Daoy (cell line): ENCODE measurements at regions not wholly inside any gene's neighbourhood (a gene's known extent, or its start where the extent isn't known, plus 50 kb on each side); places are given as distances from the start of the nearest gene placed in this dataset.
"Not testable (repeated sequence)": the region's sequence is repeated elsewhere in the genome, so short reads cannot be mapped to it uniquely, and the experiment has no call there.

Experiments used
- DNase-seq: peaks from one replicate; pipeline ENCODE4 v3.0.0-alpha.2; 2015; ENCODE audit warnings: low read depth

DNA sequence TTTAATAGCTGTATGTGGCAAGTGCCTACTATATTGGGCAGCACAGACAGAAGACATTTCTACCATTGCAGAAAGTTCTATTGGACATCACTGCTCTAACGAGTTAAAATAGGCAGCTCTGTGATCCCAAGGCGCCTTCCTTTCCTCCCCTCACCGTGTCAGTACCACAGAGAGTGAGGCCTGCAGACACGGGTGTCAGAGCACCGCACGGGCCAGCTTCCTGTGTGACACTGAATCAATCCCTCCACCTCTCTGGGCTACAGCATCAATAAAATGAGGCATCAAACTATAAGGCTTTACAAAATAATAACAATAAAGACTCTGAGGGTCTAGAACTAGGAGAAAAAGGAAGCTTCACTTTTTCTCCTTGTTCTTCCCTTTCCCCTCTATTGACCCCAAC is 246.7 kb downstream of the FOXD2 start:
- DNase-seq, result no peak

DNA sequence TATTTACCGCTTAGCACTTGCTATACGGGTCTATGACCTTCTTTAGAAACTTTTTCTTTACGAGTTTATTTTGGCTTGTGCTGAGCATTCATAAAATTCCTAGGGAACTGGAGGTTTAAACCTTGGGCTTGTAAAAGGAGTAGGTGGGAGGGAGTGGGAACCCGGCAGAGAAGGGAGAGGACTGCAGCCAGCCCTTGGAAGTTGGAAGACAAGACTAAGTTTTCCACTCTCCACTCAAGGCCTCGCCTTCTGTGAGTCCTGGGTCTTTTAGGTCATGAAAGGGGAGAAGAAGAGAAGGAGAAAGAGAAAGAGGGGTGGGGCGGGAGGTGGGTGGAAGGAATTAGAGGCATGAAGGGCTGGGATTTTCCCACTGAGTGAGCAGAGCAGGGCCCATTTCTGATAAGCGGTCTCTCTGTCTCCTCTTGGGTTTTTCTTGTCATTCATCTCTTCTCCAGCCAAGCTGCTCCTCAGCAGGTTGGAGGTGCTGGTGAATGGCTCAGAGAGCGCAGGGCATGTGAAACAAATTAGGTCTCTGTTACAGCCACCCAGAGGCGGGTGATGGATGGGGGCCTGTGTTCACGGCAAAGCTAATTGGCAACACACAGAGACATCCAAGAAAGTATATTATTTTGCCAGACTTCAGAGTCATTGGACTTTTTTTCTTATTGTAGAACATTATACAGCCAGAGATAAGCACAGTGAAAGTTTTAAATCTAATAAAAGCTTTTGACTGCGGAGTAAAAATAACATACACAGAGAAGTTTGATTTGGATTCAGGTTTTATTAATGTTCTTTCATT is 247.3 kb downstream of the FOXD2 start:
- peak; percentile 41 for DNase-seq

DNA sequence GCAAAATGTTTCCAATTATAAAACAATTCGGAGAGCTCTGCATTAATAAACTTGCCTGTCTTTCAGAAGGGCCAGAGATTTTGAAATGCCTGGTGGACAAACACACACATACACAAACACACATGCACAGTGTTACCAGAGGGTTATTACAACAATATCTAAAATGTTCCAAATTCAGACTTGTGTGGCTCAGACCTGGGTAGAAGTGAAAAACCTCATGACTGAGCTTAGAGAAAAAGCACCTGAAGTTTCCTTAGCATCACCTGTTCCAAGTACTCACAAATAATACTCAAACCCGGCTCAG is 247.9 kb downstream of the FOXD2 start:
- no peak for DNase-seq

DNA sequence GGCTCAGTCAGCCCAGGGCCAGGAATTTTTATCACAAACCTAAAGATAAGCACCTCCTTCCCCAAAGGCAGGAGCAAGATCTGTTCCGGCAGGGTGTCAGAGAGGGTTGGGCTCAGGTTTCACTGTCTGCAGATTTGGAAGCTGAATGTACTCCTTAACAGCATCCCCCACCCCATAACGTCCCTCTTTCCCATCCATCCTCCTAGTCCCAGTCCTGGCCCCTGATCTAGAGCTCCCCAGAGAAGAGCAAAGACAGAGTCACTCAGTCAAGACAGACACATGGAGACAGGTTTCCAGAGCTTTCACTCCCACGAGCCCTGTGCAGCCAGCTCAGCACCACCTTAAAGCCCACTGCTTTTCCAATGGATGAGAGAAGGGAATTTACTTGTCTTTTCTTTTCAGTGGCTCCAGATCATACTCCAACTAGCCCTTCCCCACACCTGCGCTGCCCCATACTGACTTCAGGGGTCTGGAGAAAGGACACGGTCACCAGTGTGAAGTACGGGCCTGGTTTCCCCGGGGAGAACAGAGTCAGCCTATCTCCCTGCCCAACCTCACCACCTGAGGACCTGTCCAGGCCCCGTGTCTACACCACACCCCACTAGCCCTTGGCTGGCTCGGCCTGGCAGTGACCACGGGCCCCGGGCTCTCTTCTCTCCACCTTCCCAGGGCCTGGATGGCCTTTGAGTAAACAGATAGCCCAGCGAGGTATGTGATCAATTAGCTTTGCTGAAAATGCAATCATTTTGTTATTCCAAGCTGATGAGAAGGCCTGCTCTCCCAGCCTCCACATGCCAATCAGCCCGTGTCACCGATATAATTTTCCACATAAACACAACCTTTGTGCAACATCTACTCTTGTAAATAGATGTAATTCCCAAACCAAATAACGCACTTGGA is 249.1 kb downstream of the FOXD2 start:
- no peak for DNase-seq

DNA sequence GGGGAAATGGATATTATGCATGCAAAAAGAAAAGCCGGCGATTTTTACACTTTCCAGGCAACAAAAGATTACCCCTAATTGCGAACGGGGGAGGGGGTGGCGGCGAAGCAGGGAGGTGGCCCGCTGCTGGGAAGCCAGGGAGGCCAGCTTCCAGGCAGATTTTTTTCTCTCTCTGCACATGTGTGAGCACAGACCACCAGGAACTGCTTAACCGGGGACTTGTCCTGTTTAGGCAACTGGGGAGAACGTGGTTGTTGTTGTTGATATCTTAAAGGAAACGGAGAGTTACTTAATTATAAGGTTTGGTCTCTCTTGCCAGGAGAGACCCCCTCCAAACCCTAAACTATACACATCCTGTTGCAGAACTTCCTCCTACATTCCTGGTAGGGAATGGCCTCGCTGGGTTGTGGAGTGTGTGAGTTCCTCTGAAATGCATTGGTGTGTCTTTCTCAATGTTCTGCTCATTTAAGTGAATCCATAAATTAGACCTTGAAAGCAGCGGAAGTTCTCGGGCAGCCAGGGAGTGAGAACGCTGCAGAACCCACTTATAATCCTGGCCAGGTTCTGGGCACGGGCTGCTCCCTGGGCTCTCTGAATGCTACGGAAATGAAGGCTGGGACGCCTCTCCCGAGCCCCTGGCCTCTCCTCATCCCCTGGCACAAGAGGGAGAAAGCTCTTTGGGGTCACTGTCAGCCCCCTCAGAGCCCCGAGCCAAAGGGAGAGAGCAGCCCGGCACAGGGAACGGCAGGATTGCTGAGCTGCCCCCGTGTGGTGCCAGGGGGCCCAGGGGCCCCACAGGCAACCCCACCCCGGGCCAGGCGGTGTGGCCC is 250.0 kb downstream of the FOXD2 start:
- DNase-seq, result no peak

DNA sequence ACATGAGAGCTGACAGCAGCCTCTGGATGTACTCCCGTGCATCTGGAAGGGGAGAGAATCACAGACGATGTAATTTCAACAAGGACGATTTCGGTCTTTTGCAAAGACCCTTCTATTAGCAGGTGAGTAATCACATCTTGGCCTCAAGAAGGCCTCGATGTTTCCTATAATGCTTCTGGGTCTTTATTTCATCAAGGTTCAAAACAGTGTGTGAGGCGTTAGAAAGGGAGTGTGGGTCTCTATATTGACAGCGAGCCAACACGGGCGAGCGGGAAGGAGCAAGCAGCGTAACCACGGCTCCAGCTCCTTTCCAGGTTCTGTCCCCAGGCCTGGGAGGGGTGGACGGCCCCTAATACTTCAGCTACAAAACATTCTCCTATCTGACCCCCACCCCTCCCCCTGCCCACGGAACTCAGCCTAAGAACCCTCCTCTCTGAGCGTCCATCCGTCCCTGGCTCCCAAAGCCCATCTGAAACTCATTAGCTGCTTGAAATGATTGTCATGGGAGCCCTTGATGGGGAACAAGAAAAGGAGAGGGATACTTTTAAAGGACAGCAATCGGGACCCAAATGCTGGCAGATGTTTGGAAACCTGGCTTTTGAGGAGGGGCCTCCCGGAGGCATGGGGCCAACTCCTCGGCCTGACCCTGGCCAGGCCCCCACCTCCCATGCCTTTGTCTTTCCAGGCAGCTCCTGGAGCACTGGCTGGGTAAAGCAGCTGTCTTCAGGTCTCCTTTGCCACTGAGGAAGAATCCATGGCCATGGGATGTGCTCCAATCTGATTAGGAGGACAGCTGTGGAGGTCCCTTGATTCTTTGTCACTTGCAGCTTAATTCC is 250.8 kb downstream of the FOXD2 start:
- no peak for DNase-seq

DNA sequence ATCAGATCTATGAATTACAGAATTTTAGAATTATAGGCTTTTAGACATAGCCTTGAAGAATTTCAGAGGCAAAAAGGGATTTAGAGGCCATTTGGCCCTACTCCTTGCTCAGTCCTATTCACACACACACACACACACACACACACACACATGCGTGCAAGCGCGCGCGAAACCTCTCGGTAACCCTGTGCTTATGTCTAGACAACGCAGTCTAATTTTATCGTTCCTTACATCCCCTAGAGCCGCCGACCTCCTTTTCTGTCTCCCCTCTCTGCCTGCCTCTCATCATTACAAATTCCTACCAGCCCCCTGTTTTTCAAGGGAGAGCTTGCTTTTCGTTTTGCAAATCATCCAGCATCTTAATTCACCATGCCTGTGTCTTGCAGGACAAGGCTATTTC is 252.1 kb downstream of the FOXD2 start:
- no peak for DNase-seq

DNA sequence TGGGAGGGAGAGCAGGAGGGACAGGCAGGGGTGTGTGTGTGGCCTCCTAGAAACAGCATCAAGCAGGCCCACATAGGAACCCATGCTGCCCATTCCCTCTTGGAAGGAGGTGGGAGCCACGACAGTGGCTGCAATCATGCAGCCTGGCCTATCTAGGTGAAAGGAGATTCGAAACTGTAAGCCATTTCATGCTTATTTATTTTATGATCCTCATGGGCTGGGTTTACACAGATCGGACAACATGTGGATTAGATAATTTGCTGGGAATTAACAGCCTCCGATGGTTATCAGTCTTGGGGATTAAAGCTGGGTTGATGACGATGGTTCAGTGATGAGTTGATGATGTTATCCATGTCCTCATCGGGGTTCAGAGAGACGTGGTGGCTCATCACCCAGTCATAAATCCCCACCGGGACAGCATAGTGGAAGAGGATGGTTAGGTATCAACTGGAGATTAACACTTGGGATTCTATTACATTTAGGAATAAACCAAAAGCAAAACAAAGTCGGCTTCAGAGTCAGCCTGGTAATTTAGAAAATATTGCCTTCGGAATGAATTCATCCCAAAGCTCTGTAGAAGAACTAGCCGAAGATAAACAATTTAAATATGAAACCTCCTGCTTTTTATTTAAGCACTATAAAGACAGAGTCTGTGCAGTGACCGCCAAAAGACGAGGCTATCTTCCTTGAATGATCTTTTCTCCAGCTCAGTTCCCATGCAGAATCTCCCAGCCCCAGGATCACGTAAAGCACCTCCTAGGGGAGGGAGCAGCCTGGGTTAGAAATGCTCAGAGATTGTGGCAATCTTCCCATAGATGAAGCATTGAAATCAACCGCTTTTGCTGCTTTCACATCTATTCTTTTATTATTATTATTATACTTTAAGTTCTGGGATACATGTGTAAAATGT is 252.8 kb downstream of the FOXD2 start:
- no peak for DNase-seq

DNA sequence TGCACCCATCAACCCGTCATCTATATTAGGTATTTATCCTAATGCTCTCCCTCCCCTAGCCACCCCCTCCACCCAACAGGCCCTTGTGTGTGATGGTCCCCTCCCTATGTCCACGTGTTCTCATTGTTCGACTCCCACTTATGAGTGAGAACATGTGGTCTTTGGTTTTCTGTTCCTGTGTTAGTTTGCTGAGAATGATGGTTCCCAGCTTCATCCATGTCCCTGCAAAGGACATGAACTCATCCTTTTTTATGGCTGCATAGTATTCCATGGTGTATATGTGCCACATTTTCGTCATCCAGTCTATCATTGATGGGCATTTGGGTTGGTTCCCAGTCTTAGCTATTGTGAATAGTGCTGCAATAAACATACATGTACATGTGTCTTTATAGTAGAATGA is 253.4 kb downstream of the FOXD2 start:
- not testable (repeated sequence) for DNase-seq

DNA sequence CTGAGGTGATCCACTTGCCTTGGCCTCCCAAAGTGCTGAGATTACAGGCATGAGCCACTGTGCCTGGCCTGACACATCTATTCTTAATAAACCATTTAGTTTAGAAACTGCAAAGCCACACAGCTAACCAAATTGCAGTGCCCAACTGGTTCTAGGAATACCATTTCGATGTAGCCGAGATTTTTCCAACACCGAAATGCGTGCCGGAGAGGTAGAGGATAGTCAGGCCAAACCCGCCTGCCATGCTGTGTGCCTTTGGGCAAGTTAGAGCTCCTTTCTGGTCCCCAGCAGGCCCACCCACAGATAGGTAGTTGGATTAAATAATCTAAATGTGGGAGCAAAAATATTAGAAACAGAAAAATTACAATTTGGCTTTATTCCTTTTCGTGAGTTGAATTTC is 254.4 kb downstream of the FOXD2 start:
- DNase-seq, result no peak

DNA sequence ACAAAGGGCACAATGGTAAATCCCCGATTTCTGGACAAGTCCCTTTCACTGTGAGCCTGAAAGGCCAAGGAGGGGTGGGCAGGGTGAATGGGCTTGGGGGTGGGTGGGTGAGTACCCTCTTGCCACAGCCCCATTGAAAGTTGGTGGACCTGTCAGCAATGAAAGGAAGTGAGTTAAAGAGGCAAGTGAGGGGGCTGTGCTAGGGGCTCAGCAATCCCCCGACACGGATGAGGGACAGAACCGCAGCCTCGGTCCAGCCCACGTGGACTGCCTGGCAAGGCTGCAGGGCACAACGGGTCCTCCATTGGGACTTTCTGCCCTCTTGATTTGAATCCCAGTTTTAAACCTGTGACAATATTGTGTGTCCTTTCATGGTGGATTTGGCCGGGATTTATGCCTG is 255.3 kb downstream of the FOXD2 start:
- no peak for DNase-seq

DNA sequence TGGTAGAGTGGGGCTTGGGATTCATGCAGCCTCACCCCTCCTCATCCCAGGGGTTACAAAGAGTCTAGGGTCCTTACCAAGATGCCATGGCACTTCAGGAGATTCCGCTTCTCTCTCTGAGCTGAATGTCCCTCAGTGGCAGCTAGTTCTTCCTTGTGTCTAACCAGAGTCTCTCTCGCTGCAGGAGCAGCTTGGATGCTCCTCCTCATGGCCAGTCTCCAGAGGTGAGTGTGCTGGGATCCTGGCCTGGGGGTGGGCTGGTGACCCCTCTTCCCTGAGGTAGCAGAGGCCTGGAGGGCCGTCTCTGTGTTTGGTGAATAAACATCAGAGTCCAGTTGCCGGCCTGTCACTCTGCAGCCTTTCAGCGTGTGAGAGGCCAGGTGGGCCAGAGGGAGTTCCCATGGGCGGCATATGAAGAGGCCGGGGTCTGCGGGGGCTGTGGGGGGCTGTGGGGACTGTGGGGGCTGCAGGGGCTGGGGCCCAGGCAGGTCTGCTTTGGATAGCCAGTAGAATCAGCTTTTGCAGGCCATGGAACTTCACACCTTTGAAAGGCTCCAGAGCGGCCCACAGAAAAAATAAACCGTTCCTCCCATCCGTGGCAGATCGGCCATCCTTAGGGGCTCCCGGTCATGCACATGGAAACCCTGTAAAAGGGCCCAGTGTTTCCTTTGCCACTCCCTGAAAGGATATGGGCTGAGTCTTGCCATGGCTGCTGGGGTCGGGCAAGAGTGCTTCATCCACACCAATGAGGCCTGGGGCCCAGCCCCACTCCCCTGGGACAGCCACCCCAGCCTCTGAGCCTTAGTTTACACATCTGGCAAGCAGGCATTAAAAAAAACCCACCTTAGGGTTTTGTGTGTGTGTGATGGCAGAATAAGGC is 256.4 kb downstream of the FOXD2 start:
- no peak for DNase-seq

DNA sequence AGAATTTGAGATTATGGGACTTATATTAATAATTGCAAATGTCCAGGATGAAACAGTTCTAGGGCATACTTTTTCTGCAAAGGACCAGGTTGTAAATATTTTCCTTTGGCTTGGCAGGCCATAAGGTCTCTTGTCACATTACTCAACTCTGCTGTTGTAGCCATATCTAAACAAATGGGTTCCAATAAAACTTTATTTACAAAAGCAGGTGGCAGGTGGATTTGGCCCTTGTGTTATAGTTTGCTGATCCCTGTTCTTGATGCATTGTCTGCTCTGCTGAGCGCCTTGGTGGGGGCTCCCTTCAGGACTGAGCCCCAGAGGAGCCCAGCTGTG is 258.5 kb downstream of the FOXD2 start:
- DNase-seq, result no peak

DNA sequence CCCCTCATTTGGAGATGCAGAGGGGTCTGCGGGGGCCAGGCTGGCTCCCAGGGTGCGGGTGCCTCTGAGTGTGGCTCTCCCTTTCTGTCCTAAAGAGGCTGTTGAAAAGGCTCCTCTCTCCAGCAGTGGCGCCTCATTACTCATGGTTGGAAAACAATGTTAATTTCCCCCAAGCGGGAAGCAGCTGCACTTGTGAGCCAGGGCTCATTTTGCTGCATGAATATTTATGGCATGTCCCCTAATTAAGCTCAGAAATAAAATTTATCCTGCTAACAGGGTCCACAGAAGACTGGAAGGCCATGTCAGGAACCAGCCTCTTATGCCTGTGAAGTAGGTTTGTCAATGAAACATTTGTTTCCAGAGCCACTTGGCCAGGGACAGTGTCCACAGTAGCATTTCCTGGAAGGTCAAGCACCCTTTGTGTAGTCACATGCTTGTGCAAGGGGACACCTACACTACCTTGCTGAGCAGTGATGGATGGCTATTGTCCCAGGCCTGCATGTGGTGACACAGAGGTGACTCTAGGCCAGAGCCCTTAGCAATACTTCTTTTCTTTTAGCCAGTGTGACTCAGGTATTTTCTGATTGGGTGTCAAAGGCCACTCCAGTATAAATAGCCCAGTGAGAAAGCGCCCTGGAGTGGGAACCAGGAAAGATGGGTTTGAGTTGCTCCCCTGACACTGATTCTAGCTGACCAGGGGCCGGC is 259.0 kb downstream of the FOXD2 start:
- DNase-seq, result no peak

DNA sequence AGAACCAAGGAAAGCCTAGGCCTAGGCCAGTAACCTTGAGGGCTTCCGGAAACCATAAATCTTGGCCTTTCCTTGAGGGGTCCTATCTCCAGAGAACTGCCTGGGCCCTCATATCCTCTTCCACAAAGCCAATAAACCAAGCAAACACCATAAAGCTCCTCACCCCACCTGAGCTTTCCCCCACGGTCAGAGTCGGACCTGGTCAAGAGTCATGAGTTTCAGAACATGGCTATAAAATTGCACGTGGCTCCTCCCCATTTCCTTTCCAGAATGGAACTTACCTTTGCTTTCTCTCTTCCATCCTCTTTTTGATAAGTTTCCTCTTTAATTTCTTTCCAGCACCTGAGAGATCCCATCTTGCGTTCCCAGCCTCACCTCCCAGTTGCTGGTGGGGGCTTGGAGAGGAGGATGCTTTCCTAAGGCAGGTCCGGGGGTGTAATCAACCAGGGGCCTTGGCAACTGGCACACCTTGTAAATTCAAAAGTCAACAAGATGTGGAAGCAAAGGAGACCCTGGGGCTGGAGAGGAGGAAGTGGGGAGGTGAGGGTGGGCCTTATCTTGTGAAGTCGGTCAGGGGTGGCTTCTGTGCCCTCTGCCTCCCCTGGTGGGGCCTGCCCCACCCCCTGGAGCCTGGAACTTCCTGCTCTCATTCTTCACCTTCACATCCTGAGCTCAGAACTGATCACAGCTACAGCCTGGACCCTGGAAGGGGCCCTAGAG is 259.9 kb downstream of the FOXD2 start:
- no peak for DNase-seq

DNA sequence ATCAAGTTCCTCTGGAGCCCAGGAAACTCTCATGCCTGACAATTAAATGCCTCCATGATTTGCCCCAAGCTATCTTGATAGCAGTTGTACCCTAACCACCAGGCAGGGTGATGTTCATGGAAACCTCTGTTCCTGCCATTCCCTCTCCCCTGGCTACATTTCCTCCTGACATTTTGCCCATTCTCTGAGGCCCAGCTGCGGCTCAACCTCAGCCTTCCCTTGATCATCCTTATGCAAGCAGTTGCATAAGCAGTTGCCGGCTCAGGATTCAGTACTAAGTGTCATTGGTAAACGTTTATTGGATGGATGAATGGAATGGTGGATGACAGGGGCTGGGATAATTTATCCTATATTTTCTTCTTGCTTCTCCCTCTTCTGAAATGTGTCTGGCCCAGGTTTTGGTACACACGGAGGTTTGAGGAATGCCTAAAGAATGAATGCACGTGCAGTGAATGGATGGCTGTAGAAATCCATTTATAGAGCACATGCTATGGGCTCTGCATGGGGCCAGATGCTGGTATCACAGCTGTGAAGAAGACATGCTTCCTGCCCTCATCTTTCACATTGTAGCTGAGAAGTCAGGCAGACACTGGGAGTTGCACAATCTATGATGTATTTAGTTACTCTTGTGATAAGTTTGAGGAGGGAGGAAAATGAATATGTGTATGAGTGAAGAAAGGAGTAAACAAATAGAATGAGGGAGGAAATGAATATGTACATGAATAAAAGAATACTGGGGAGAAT is 261.8 kb downstream of the FOXD2 start:
- no peak for DNase-seq

DNA sequence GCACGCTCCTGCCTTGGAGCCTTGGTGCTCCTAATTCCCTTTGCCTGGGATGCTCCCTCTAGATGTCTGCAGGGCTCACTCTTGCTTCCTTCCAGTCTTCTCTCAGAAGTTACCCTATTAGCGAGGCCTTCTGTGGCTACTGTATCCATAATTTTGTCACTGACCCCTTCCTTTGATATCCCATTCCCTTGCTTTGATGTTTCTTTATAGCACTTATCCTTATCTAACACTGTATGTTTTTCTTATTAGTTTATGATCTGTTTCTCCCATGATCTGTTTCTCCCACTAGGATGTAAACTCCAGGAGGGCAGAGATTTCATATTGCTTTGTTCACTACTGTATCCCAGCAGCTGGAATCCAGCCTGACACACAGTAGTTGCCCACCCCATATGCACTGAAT is 263.4 kb downstream of the FOXD2 start:
- DNase-seq, result no peak
